Stimulated activated CD8-positive, alpha-beta memory T cell treated with anti-CD3 and anti-CD28 coated beads, Interleukin-7, amount 100 ng/mL, for 48 hours (primary cell): ENCODE measurements at regions not wholly inside any gene's neighbourhood (a gene's known extent, or its start where the extent isn't known, plus 50 kb on each side); places are given as distances from the start of the nearest gene placed in this dataset.
"Not testable (repeated sequence)": the region's sequence is repeated elsewhere in the genome, so short reads cannot be mapped to it uniquely, and the experiment has no call there.

Experiments
- DNase-seq, 2 donors: peaks; one replicate each; pipeline ENCODE4 v3.0.0-alpha.2; 2020; ENCODE audit warnings: low read depth in 1 of 2; ENCODE audit errors: extremely low read depth in 1 of 2

- not testable (repeated sequence) for DNase-seq
Observed at GRCh38 chr1:14177866-14178265, 420.6 kb upstream of the KAZN start.

- DNase-seq: no peak
Observed at GRCh38 chr1:14180738-14181137, 417.7 kb upstream of the KAZN start.

GRCh38 chr1:14181191-14181795, 417.2 kb upstream of the KAZN start:
- no peak for DNase-seq

- DNase-seq: no peak
Observed at GRCh38 chr1:14182856-14183255, 415.6 kb upstream of the KAZN start.

- DNase-seq: no peak
Observed at GRCh38 chr1:14183329-14183728, 415.2 kb upstream of the KAZN start.

- DNase-seq: no peak
Observed at GRCh38 chr1:14184454-14184853, 414.0 kb upstream of the KAZN start.

- no peak for DNase-seq
Observed at GRCh38 chr1:14189381-14189780, 409.1 kb upstream of the KAZN start.

GRCh38 chr1:14190508-14190907, 408.0 kb upstream of the KAZN start:
- DNase-seq: no peak

GRCh38 chr1:14194511-14194910, 404.0 kb upstream of the KAZN start:
- DNase-seq: no peak

- DNase-seq: no peak
Observed at GRCh38 chr1:14205066-14205465, 393.4 kb upstream of the KAZN start.

GRCh38 chr1:14215151-14215550, 383.3 kb upstream of the KAZN start:
- no peak for DNase-seq

GRCh38 chr1:14217384-14217783, 381.1 kb upstream of the KAZN start:
- no peak for DNase-seq

- DNase-seq: no peak
Observed at GRCh38 chr1:14220324-14220723, 378.2 kb upstream of the KAZN start.

- no peak for DNase-seq
Observed at GRCh38 chr1:14220811-14221210, 377.7 kb upstream of the KAZN start.

- no peak for DNase-seq
Observed at GRCh38 chr1:14222086-14222485, 376.4 kb upstream of the KAZN start.

GRCh38 chr1:14228677-14229076, 369.8 kb upstream of the KAZN start:
- DNase-seq: no peak

GRCh38 chr1:14233510-14233909, 365.0 kb upstream of the KAZN start:
- DNase-seq: no peak

GRCh38 chr1:14236097-14236496, 362.4 kb upstream of the KAZN start:
- DNase-seq: no peak

GRCh38 chr1:14238472-14239307, 359.8 kb upstream of the KAZN start:
- DNase-seq: no peak

- DNase-seq: no peak
Observed at GRCh38 chr1:14240265-14240664, 358.2 kb upstream of the KAZN start.

- no peak for DNase-seq
Observed at GRCh38 chr1:14242123-14242522, 356.4 kb upstream of the KAZN start.

GRCh38 chr1:14242870-14243269, 355.6 kb upstream of the KAZN start:
- no peak for DNase-seq

- DNase-seq: no peak
Observed at GRCh38 chr1:14245954-14246353, 352.5 kb upstream of the KAZN start.
